ENCODE measurements at regions not wholly inside any gene's neighbourhood (a gene's known extent, or its start where the extent isn't known, plus 50 kb on each side); places are given as distances from the start of the nearest gene placed in this dataset.
A peak's percentile ranks its signal among the peaks of the same experiment; 100 is the strongest.

GRCh38 chr5:154627698-154628678, 127.2 kb upstream of the LARP1 start:
- Histone ChIP-seq H3K4me3 (ENCODE audit: low read length) (no peak overlapping the region), H3K9me3 (replicated peaks; ENCODE audit: control insufficient read depth, low read depth, low read length) (no peaks in the 10 kb centered on the region), H3K27ac (ENCODE audit: low read length) (no peak overlapping the region), H3K4me1 (ENCODE audit: control insufficient read depth, insufficient read depth, low read length) (peaks cover 9% of the 10 kb centered on the region), H3K27me3 (ENCODE audit: control insufficient read depth, insufficient read depth, low read length) (peaks cover 2% of the 10 kb centered on the region), H3K36me3 (ENCODE audit: control insufficient read depth, insufficient read depth, low read length) (no peaks in the 10 kb centered on the region)
- 38% methylated on average over 4 of the region's 7 CpGs for WGBS (ENCODE audit: insufficient coverage)
- DNase-seq = no peak

- WGBS (ENCODE audit: insufficient coverage) = 65% methylated on average over 4 of the region's 7 CpGs
- H3K27me3 ChIP-seq (ENCODE audit: control insufficient read depth, insufficient read depth, low read length) = peaks cover 2% of the 10 kb centered on the region
- no peak overlapping the region for H3K27ac ChIP-seq (ENCODE audit: low read length)
- H3K9me3 ChIP-seq (replicated peaks; ENCODE audit: control insufficient read depth, low read depth, low read length) = no peaks in the 10 kb centered on the region
- no peak overlapping the region for H3K4me3 ChIP-seq (ENCODE audit: low read length)
- no peak for DNase-seq
- H3K4me1 ChIP-seq (ENCODE audit: control insufficient read depth, insufficient read depth, low read length) = peaks cover 9% of the 10 kb centered on the region
- H3K36me3 ChIP-seq (ENCODE audit: control insufficient read depth, insufficient read depth, low read length) = no peaks in the 10 kb centered on the region
Measured at GRCh38 chr5:154626876-154627557, 128.2 kb upstream of the LARP1 start.

- peaks cover 2% of the 10 kb centered on the region for H3K27me3 ChIP-seq (ENCODE audit: control insufficient read depth, insufficient read depth, low read length)
- H3K4me1 ChIP-seq (ENCODE audit: control insufficient read depth, insufficient read depth, low read length) = peaks cover 9% of the 10 kb centered on the region
- 92% methylated on average over 4 of the region's 5 CpGs for WGBS (ENCODE audit: insufficient coverage)
- no peaks in the 10 kb centered on the region for H3K36me3 ChIP-seq (ENCODE audit: control insufficient read depth, insufficient read depth, low read length)
- H3K27ac ChIP-seq (ENCODE audit: low read length) = no peak overlapping the region
- no peak overlapping the region for H3K4me3 ChIP-seq (ENCODE audit: low read length)
- no peak for DNase-seq
- no peaks in the 10 kb centered on the region for H3K9me3 ChIP-seq (replicated peaks; ENCODE audit: control insufficient read depth, low read depth, low read length)
Measured at GRCh38 chr5:154625031-154625430, 130.1 kb upstream of the LARP1 start.

- no peak overlapping the region for H3K4me3 ChIP-seq (ENCODE audit: low read length)
- no peak overlapping the region for H3K27ac ChIP-seq (ENCODE audit: low read length)
- H3K4me1 ChIP-seq (ENCODE audit: control insufficient read depth, insufficient read depth, low read length) = peaks cover 9% of the 10 kb centered on the region
- WGBS (ENCODE audit: insufficient coverage) = 77% methylated on average over 1 of the region's 3 CpGs
- DNase-seq = no peak
- H3K27me3 ChIP-seq (ENCODE audit: control insufficient read depth, insufficient read depth, low read length) = peaks cover 2% of the 10 kb centered on the region
- H3K9me3 ChIP-seq (replicated peaks; ENCODE audit: control insufficient read depth, low read depth, low read length) = no peaks in the 10 kb centered on the region
- H3K36me3 ChIP-seq (ENCODE audit: control insufficient read depth, insufficient read depth, low read length) = no peaks in the 10 kb centered on the region
Measured at GRCh38 chr5:154624341-154624740, 130.8 kb upstream of the LARP1 start.

GRCh38 chr5:154620411-154620810, 134.8 kb upstream of the LARP1 start:
- Histone ChIP-seq H3K36me3 (ENCODE audit: control insufficient read depth, insufficient read depth, low read length) (no peaks in the 10 kb centered on the region), H3K9me3 (replicated peaks; ENCODE audit: control insufficient read depth, low read depth, low read length) (no peaks in the 10 kb centered on the region), H3K4me1 (ENCODE audit: control insufficient read depth, insufficient read depth, low read length) (no peaks in the 10 kb centered on the region), H3K4me3 (ENCODE audit: low read length) (no peak overlapping the region), H3K27ac (ENCODE audit: low read length) (no peak overlapping the region), H3K27me3 (ENCODE audit: control insufficient read depth, insufficient read depth, low read length) (peaks cover 2% of the 10 kb centered on the region)
- DNase-seq = no peak
- WGBS (ENCODE audit: insufficient coverage) = no CpG with 5 or more reads among the region's 1 CpG

- H3K27me3 ChIP-seq (ENCODE audit: control insufficient read depth, insufficient read depth, low read length) = peaks cover 4% of the 10 kb centered on the region
- H3K36me3 ChIP-seq (ENCODE audit: control insufficient read depth, insufficient read depth, low read length) = no peaks in the 10 kb centered on the region
- H3K4me3 ChIP-seq (ENCODE audit: low read length) = no peak overlapping the region
- no peaks in the 10 kb centered on the region for H3K4me1 ChIP-seq (ENCODE audit: control insufficient read depth, insufficient read depth, low read length)
- no peak overlapping the region for H3K27ac ChIP-seq (ENCODE audit: low read length)
- no peaks in the 10 kb centered on the region for H3K9me3 ChIP-seq (replicated peaks; ENCODE audit: control insufficient read depth, low read depth, low read length)
- no peak for DNase-seq
Measured at GRCh38 chr5:154618696-154619095, 136.5 kb upstream of the LARP1 start.

- no peak overlapping the region for H3K27ac ChIP-seq (ENCODE audit: low read length)
- 100% methylated on average over 2 of the region's 2 CpGs for WGBS (ENCODE audit: insufficient coverage)
- H3K4me1 ChIP-seq (ENCODE audit: control insufficient read depth, insufficient read depth, low read length) = peaks cover 13% of the 10 kb centered on the region
- H3K4me3 ChIP-seq (ENCODE audit: low read length) = no peak overlapping the region
- no peaks in the 10 kb centered on the region for H3K36me3 ChIP-seq (ENCODE audit: control insufficient read depth, insufficient read depth, low read length)
- H3K27me3 ChIP-seq (ENCODE audit: control insufficient read depth, insufficient read depth, low read length) = peaks cover 40% of the 10 kb centered on the region
- H3K9me3 ChIP-seq (replicated peaks; ENCODE audit: control insufficient read depth, low read depth, low read length) = no peaks in the 10 kb centered on the region
- DNase-seq = no peak
Measured at GRCh38 chr5:154614595-154614994, 136.6 kb upstream of the HAND1 start.

- peaks cover 13% of the 10 kb centered on the region for H3K4me1 ChIP-seq (ENCODE audit: control insufficient read depth, insufficient read depth, low read length)
- H3K9me3 ChIP-seq (replicated peaks; ENCODE audit: control insufficient read depth, low read depth, low read length) = no peaks in the 10 kb centered on the region
- WGBS (ENCODE audit: insufficient coverage) = no CpG with 5 or more reads among the region's 1 CpG
- H3K4me3 ChIP-seq (ENCODE audit: low read length) = no peak overlapping the region
- peaks cover 45% of the 10 kb centered on the region for H3K27me3 ChIP-seq (ENCODE audit: control insufficient read depth, insufficient read depth, low read length)
- no peak overlapping the region for H3K27ac ChIP-seq (ENCODE audit: low read length)
- DNase-seq = no peak
- no peaks in the 10 kb centered on the region for H3K36me3 ChIP-seq (ENCODE audit: control insufficient read depth, insufficient read depth, low read length)
Measured at GRCh38 chr5:154614125-154614524, 136.1 kb upstream of the HAND1 start.

GRCh38 chr5:154612666-154613065, 134.6 kb upstream of the HAND1 start:
- Histone ChIP-seq H3K36me3 (ENCODE audit: control insufficient read depth, insufficient read depth, low read length) (no peaks in the 10 kb centered on the region), H3K4me1 (ENCODE audit: control insufficient read depth, insufficient read depth, low read length) (peaks cover 13% of the 10 kb centered on the region), H3K27ac (ENCODE audit: low read length) (no peak overlapping the region), H3K9me3 (replicated peaks; ENCODE audit: control insufficient read depth, low read depth, low read length) (no peaks in the 10 kb centered on the region), H3K27me3 (ENCODE audit: control insufficient read depth, insufficient read depth, low read length) (peaks cover 59% of the 10 kb centered on the region), H3K4me3 (ENCODE audit: low read length) (no peak overlapping the region)
- no peak for DNase-seq
- no CpG with 5 or more reads among the region's 5 CpGs for WGBS (ENCODE audit: insufficient coverage)

- Histone ChIP-seq H3K27ac (ENCODE audit: low read length) (no peak overlapping the region), H3K9me3 (replicated peaks; ENCODE audit: control insufficient read depth, low read depth, low read length) (no peaks in the 10 kb centered on the region), H3K27me3 (ENCODE audit: control insufficient read depth, insufficient read depth, low read length) (peaks cover 67% of the 10 kb centered on the region), H3K4me3 (ENCODE audit: low read length) (peak overlapping the region; percentile 15), H3K36me3 (ENCODE audit: control insufficient read depth, insufficient read depth, low read length) (no peaks in the 10 kb centered on the region), H3K4me1 (ENCODE audit: control insufficient read depth, insufficient read depth, low read length) (peaks cover 13% of the 10 kb centered on the region)
- peak; percentile 17 for DNase-seq
- 1% methylated on average over 22 of the region's 23 CpGs for WGBS (ENCODE audit: insufficient coverage)
Measured at GRCh38 chr5:154611341-154611767, 133.3 kb upstream of the HAND1 start.

Measured in muscle of leg (tissue), 3 donors.